Tibial nerve (tissue), 4 donors: ENCODE measurements at regions not wholly inside any gene's neighbourhood (a gene's known extent, or its start where the extent isn't known, plus 50 kb on each side); places are given as distances from the start of the nearest gene placed in this dataset.
"Not testable (repeated sequence)": the region's sequence is repeated elsewhere in the genome, so short reads cannot be mapped to it uniquely, and the experiment has no call there.

Experiments used
- DNase-seq, 2 donors: peaks; one replicate each; pipeline ENCODE4 v3.0.0-alpha.2; 2019; ENCODE audit warnings: low spot score in 2 of 2
- H3K27ac ChIP-seq, 4 donors: fragments of 200-600 bp; sonication (generic) in 3 of 4; one replicate each; pipeline ENCODE4 v1.5.1; 2017 to 2019; ENCODE audit warnings: mild to moderate bottlenecking in 1 of 4
- H3K27me3 ChIP-seq, 2 donors: fragments of 200-600 bp; sonication (generic) in 1 of 2; one replicate each; pipeline versions ENCODE4 v1.5.1 to v1.6.0; 2017 to 2019
- H3K36me3 ChIP-seq, 3 donors: fragments of 200-600 bp; sonication (generic); one replicate each; pipeline ENCODE4 v1.5.1; 2018 to 2019
- H3K4me1 ChIP-seq, 4 donors: fragments of 200-600 bp; sonication (generic) in 3 of 4; one replicate each; pipeline ENCODE4 v1.5.1; 2017 to 2019
- H3K4me3 ChIP-seq, 4 donors: fragments of 200-600 bp; sonication (generic) in 3 of 4; one replicate each; pipeline ENCODE4 v1.5.1; 2017 to 2019; ENCODE audit warnings: mild to moderate bottlenecking in 1 of 4, moderate library complexity in 1 of 4
- H3K9me3 ChIP-seq, 4 donors: fragments of 200-600 bp; sonication (generic) in 3 of 4; one replicate each; pipeline ENCODE4 v1.5.1; 2017 to 2019
- CTCF ChIP-seq, 5 experiments: fragments of 200-600 bp in 3 of 5; fragments of 450-650 bp in 2 of 5; sonication (generic) in 3 of 5; IDR thresholded peaks; one replicate each; pipeline ENCODE4 v1.5.1; 2016 to 2019; ENCODE audit warnings: antibody characterized with exemption in 5 of 5, mild to moderate bottlenecking in 3 of 5, moderate library complexity in 2 of 5
- EP300 ChIP-seq, 2 donors: sonication (generic); formaldehyde crosslinking; IDR thresholded peaks; one replicate each; pipeline ENCODE4 v1.6.1; 2017; ENCODE audit warnings: antibody characterized with exemption in 2 of 2, mild to moderate bottlenecking in 1 of 2
- POLR2A ChIP-seq, 2 donors: fragments of 450-650 bp; IDR thresholded peaks; one replicate each; pipeline ENCODE4 v1.6.1; 2017; ENCODE audit warnings: antibody characterized with exemption in 2 of 2, mild to moderate bottlenecking in 2 of 2, moderate library complexity in 2 of 2
- WGBS, 2 donors: methylation state at CpG; one replicate each; pipeline ENCODE4 v1.1.5; 2018; 5-methylcytosine and 5-hydroxymethylcytosine counted together

DNA sequence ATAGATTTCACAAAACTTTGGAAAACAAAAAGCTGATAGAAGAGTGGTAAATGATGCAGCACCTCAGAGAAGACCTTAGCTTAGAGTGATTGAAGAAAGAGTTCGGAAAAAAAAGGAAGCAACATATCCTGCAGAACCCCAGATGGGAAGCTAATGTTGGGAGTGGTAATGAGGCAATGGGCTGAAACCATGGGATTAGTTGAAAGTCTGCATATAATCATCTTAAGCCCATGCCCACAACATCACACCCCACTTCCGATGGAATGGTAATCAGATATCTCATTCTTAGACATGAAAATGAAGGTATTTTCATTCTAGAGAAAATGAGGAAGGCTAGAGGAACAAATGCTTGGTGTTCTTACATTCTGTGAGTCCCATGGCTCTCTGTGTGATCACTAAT is 146.3 kb upstream of the ADAMTS3 start:
- H3K27me3 ChIP-seq: no peaks in the 10 kb centered on the region
- WGBS, 2 donors: 75 to 92% methylated on average over 2 of the region's 2 CpGs
- H3K27ac ChIP-seq: no peak overlapping the region
- no peaks in the 10 kb centered on the region for H3K36me3 ChIP-seq
- no peak for DNase-seq
- no peak overlapping the region for H3K4me3 ChIP-seq
- TF ChIP-seq POLR2A (IDR thresholded peaks at IDR 0.05) (no peak), CTCF (IDR thresholded peaks at IDR 0.05) (no peak), EP300 (IDR thresholded peaks at IDR 0.05) (no peak)
- no peaks in the 10 kb centered on the region for H3K4me1 ChIP-seq
- H3K9me3 ChIP-seq: no peaks in the 10 kb centered on the region

- H3K27me3 ChIP-seq: no peaks in the 10 kb centered on the region
- DNase-seq: no peak
- no peak overlapping the region for H3K27ac ChIP-seq
- no peaks in the 10 kb centered on the region for H3K36me3 ChIP-seq
- TF ChIP-seq CTCF (IDR thresholded peaks at IDR 0.05) (no peak), POLR2A (IDR thresholded peaks at IDR 0.05) (no peak), EP300 (IDR thresholded peaks at IDR 0.05) (no peak)
- 86 to 88% methylated on average over 6 of the region's 6 CpGs for WGBS, 2 donors
- no peak overlapping the region for H3K4me3 ChIP-seq
- H3K9me3 ChIP-seq: no peaks in the 10 kb centered on the region
- H3K4me1 ChIP-seq: no peaks in the 10 kb centered on the region
Measured at GRCh38 chr4:72714482-72715279, 145.7 kb upstream of the ADAMTS3 start.

DNA sequence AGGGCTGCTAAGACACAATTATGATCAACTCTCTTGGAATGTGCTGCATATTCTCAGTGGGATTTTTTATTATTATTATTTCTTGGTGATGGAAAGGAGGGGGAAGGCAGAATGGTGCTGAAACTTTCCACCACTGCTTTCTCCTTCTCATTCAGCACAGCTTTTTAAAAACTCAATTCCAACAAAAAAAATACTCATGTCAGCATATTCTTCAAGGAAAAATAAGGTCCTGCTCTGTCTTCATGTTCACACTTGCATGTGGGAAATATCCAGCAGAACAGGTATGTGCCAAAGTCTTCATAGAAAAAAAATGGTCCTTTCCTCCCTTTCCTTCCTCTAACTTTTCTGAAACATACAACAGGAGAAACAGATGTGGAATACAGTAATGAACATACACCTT is 144.0 kb upstream of the ADAMTS3 start:
- DNase-seq: no peak
- no peak overlapping the region for H3K27ac ChIP-seq
- no peaks in the 10 kb centered on the region for H3K27me3 ChIP-seq
- H3K4me3 ChIP-seq: no peak overlapping the region
- H3K36me3 ChIP-seq: no peaks in the 10 kb centered on the region
- no peaks in the 10 kb centered on the region for H3K9me3 ChIP-seq
- H3K4me1 ChIP-seq: no peaks in the 10 kb centered on the region
- TF ChIP-seq POLR2A (IDR thresholded peaks at IDR 0.05): no peak
- no peak for TF ChIP-seq CTCF (IDR thresholded peaks at IDR 0.05)
- no peak for TF ChIP-seq EP300 (IDR thresholded peaks at IDR 0.05)

DNA sequence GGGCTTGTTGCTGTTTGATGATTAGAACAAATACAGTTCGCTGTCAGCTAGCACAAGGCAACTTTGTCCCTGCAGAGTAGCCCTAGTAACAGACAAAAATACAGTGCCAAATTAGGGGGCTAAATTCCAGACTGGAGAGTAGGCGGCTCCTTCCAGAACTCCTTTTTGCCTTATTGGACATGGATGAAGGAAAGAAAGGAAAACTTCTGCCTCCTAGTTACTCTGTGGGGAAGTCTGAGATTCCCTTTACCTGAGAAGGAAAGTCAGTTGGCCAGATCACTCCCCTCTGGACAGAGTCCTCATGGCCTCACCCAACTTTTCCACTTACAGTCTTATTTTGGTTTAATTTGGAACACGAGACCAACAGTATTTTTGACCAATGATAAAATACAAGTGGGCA is 140.5 kb upstream of the ADAMTS3 start:
- TF ChIP-seq EP300 (IDR thresholded peaks at IDR 0.05): no peak
- TF ChIP-seq CTCF (IDR thresholded peaks at IDR 0.05): no peak
- no peak for TF ChIP-seq POLR2A (IDR thresholded peaks at IDR 0.05)

GRCh38 chr4:72706684-72707083 is 137.7 kb upstream of the ADAMTS3 start:
- WGBS, 2 donors: 87 to 88% methylated on average over 7 of the region's 7 CpGs
- H3K27me3 ChIP-seq: no peaks in the 10 kb centered on the region

More for the DNA sequence above, 140.5 kb upstream of the ADAMTS3 start:
- Histone ChIP-seq H3K27me3 (no peaks in the 10 kb centered on the region), H3K27ac (no peak overlapping the region), H3K4me1 (no peaks in the 10 kb centered on the region), H3K36me3 (no peaks in the 10 kb centered on the region), H3K4me3 (no peak overlapping the region), H3K9me3 (no peaks in the 10 kb centered on the region)
- 56 to 71% methylated on average over 3 of the region's 3 CpGs for WGBS, 2 donors
- DNase-seq: no peak

DNA sequence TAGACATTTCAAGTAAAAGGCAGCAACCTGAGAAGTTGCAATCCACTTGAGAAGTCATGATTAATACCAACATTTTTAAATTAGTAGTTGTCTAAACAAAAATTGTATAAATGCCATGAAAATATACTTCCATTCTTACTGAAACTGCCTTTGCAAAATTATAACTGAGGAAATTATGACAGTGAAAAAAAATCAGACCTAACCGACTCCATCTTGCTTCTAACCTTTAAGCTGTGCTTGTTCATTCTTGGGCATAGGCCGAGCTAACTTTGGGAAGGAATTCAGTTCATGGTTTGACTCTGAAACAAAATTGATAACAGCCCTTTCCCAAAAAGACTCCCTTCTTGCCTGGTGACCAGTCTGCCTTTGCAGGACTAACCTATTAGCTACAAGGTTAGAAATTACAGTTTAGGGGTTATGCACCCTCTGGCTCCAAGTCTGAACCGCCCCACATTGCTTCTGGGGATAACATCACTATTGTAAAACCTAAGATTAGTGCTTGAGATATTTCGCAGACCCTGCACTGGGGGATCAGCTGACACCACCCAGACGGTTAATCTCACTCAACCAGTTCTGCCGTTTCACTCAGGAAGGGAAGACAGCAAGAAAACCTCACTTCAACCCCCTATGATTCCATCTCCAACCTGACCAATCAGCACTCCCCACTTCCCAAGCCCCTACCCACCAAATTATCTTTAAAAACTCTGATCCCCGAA is 136.1 kb upstream of the ADAMTS3 start:
- H3K4me1 ChIP-seq, DNase-seq, H3K27ac ChIP-seq, H3K36me3 ChIP-seq, H3K9me3 ChIP-seq, H3K4me3 ChIP-seq, H3K27me3 ChIP-seq: not testable (repeated sequence)
- WGBS, 2 donors: 77 to 80% methylated on average over 7 of the region's 7 CpGs

More at GRCh38 chr4:72706684-72707083, 137.7 kb upstream of the ADAMTS3 start:
- no peak for TF ChIP-seq EP300 (IDR thresholded peaks at IDR 0.05)
- no peak for TF ChIP-seq POLR2A (IDR thresholded peaks at IDR 0.05)
- TF ChIP-seq CTCF (IDR thresholded peaks at IDR 0.05): no peak
- H3K4me3 ChIP-seq: no peak overlapping the region
- H3K27ac ChIP-seq: no peak overlapping the region
- H3K36me3 ChIP-seq: no peaks in the 10 kb centered on the region
- no peaks in the 10 kb centered on the region for H3K9me3 ChIP-seq
- no peak for DNase-seq
- peaks cover 0 to 3% (median 0%) of the 10 kb centered on the region in 4 donors for H3K4me1 ChIP-seq
